BE2C (cell line): ENCODE measurements at regions not wholly inside any gene's neighbourhood (a gene's known extent, or its start where the extent isn't known, plus 50 kb on each side); places are given as distances from the start of the nearest gene placed in this dataset.

Experiments used
- DNase-seq: peaks from one replicate; pipeline ENCODE4 v3.0.0-alpha.2; 2020
- H3K27me3 ChIP-seq: fragments of 250-450 bp; sonication (Bioruptor Pico); 2 replicates; pipeline ENCODE4 v1.5.1; 2020; ENCODE audit warnings: mild to moderate bottlenecking
- H3K36me3 ChIP-seq: fragments of 250-450 bp; sonication (Bioruptor Pico); 2 replicates; pipeline ENCODE4 v1.5.1; 2020; ENCODE audit warnings: mild to moderate bottlenecking
- H3K4me1 ChIP-seq: fragments of 250-450 bp; sonication (Bioruptor Pico); 2 replicates; pipeline ENCODE4 v1.5.1; 2020
- H3K4me3 ChIP-seq: 2 replicates; pipeline ENCODE4 v1.5.1; 2011; ENCODE audit warnings: low read depth, low read length
- H3K9me3 ChIP-seq: fragments of 250-450 bp; sonication (Bioruptor Pico); 2 replicates; pipeline ENCODE4 v1.5.1; 2020
- TF ChIP-seq, protein P1 (sequence below): IDR thresholded peaks from 2 replicates; pipeline ENCODE4 v1.5.1; 2012; ENCODE audit warnings: mild to moderate bottlenecking, low read depth, low read length

DNA sequence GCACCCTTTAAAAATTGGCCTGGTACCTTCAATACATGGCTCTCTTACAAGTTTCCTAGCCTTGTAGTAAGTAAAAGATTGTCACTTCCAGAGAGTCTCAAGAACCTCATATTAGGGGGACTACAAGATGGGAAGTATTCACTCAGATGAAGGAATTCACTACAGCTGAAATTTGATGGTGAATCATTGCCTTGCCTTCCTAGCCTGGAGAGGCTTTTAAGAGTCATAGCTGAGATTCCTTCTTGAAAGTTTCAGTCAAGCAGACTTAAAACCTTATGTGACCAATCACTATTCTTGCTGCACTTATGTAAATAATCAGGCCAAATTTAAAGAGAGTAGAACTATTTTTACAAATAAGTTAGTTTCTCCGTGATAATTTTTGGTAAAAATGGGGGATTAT is 451.6 kb downstream of the TRHDE start:
- no peak for DNase-seq
- Histone ChIP-seq H3K36me3 (no peaks in the 10 kb centered on the region), H3K9me3 (no peaks in the 10 kb centered on the region), H3K4me1 (no peaks in the 10 kb centered on the region), H3K27me3 (no peaks in the 10 kb centered on the region), H3K4me3 (no peak overlapping the region)
- TF ChIP-seq, protein P1, sequence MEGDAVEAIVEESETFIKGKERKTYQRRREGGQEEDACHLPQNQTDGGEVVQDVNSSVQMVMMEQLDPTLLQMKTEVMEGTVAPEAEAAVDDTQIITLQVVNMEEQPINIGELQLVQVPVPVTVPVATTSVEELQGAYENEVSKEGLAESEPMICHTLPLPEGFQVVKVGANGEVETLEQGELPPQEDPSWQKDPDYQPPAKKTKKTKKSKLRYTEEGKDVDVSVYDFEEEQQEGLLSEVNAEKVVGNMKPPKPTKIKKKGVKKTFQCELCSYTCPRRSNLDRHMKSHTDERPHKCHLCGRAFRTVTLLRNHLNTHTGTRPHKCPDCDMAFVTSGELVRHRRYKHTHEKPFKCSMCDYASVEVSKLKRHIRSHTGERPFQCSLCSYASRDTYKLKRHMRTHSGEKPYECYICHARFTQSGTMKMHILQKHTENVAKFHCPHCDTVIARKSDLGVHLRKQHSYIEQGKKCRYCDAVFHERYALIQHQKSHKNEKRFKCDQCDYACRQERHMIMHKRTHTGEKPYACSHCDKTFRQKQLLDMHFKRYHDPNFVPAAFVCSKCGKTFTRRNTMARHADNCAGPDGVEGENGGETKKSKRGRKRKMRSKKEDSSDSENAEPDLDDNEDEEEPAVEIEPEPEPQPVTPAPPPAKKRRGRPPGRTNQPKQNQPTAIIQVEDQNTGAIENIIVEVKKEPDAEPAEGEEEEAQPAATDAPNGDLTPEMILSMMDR, result no peak

DNA sequence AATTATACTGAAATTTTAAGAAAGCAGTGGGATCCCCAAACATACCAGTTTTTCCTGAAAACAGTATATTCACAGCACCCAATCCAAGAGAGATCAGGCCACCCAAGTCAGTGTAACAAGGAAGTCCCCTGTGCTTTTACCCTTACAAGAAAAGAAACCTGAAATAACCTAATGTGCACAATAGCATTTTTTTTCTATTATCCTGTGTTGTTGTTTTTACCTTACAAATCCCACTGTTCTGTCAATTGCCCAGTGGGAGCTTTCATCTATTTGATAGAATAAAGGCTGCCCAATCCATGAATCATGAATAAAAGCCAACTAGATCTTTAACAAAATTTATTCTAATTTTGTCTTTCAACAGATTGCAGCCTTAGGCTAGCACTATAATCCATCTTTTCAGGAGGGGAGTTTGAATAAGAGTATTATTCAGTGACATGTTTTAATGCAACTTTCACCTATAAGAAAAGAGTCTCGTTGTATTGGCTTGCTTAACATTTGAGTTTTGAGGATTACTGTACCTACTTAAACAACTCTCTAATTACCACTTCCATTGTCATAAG is 457.4 kb downstream of the TRHDE start:
- TF ChIP-seq, protein P1, result no peak
- DNase-seq, result no peak
- H3K27me3 ChIP-seq, result no peaks in the 10 kb centered on the region
- no peak overlapping the region for H3K4me3 ChIP-seq
- no peaks in the 10 kb centered on the region for H3K9me3 ChIP-seq
- H3K36me3 ChIP-seq, result no peaks in the 10 kb centered on the region
- no peaks in the 10 kb centered on the region for H3K4me1 ChIP-seq

DNA sequence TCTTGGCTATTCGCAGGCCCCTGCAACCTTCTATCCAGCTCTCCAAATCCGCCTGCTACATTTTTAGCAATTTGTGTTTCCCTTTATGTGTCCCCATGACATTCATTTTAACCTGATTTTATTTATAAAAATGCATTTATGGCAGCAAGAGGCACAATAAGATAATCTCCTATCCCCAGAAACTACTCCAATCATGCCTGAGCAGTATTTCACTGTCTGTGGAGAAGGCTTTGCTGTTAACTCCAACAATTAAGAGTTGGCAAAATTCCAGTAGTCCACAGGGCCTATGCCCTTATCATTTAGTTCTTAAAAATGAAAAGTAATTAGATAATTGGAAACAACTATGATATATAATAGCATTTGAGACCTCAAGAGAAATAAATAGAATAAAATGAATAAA is 462.4 kb downstream of the TRHDE start:
- DNase-seq, result no peak
- Histone ChIP-seq H3K36me3 (no peaks in the 10 kb centered on the region), H3K4me3 (no peak overlapping the region), H3K9me3 (no peaks in the 10 kb centered on the region), H3K4me1 (no peaks in the 10 kb centered on the region), H3K27me3 (no peaks in the 10 kb centered on the region)
- TF ChIP-seq, protein P1, result no peak

DNA sequence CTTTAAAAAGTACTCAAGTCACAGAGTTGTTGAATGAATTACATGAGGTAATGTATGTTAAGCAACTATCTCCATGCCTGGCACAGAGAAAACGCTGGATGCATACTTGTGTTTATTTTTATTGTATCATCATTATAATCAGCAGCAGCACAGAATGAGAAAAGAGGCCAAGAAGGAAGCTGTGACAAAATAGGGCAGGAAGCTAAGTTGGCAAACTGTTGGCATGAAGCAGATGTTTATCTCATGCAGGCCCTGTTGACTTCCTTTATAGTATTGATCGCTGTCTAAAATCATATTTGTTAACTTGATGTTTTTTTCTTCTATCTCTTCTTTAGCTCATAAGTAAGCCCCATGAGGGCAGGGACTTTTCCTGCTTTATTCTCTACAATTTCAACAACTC is 466.6 kb downstream of the TRHDE start:
- Histone ChIP-seq H3K4me3 (no peak overlapping the region), H3K4me1 (no peaks in the 10 kb centered on the region), H3K9me3 (no peaks in the 10 kb centered on the region), H3K36me3 (no peaks in the 10 kb centered on the region), H3K27me3 (no peaks in the 10 kb centered on the region)
- DNase-seq, result no peak
- TF ChIP-seq, protein P1, result no peak

DNA sequence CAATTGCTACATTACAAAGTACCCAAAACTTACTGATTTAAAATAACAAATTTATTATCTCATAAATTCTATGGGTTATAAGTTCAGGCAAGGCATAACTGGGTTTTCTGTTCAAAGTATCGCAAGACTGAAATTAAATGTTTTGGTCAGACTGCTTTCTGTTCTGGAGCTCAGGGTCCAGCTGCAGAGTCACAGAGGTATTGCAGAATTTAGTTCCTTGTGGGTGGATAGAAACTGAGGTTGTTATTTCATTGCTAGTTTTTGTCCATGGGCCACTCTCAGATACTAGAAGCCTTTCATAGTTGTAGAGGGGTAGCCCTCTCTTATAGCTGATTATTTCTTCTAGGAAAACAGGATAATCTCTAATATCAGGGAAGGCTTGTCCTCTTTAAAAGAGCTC is 467.9 kb downstream of the TRHDE start:
- H3K4me3 ChIP-seq, result no peak overlapping the region
- H3K36me3 ChIP-seq, result no peaks in the 10 kb centered on the region
- DNase-seq, result no peak
- TF ChIP-seq, protein P1, result no peak
- H3K9me3 ChIP-seq, result no peaks in the 10 kb centered on the region
- no peaks in the 10 kb centered on the region for H3K4me1 ChIP-seq
- no peaks in the 10 kb centered on the region for H3K27me3 ChIP-seq

DNA sequence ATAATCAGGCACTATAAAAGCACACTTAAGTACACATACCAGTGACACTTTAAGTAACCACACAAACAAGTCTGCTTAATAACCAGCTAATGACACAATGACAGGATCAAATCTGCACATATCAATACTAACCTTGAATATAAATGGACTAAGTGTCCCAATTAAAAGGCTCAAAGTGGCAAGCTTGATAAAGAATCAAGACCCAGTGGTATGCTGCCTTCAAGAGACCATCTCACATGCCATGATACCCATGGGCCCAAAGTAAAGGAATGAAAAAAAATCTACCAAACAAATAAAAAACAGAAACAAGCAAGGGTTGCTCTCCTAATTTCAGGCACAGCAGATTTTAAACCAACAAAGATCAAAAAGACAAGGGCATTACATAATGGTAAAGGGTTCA is 470.4 kb downstream of the TRHDE start:
- Histone ChIP-seq H3K9me3 (no peaks in the 10 kb centered on the region), H3K27me3 (no peaks in the 10 kb centered on the region), H3K4me1 (no peaks in the 10 kb centered on the region), H3K36me3 (no peaks in the 10 kb centered on the region), H3K4me3 (no peak overlapping the region)
- no peak for DNase-seq
- TF ChIP-seq, protein P1, result no peak
